Endothelial cell of umbilical vein (primary cell): ENCODE measurements at regions not wholly inside any gene's neighbourhood (a gene's known extent, or its start where the extent isn't known, plus 50 kb on each side); places are given as distances from the start of the nearest gene placed in this dataset.

Experiments
- CTCF ChIP-seq, 2 donors: IDR thresholded peaks; 1 replicate in 1 of 2; 2 replicates in 1 of 2; pipeline ENCODE4 v1.5.1; 2011; ENCODE audit warnings: low read length in 2 of 2, mild to moderate bottlenecking in 2 of 2, moderate library complexity in 2 of 2, control low read depth in 1 of 2, inconsistent platforms in 1 of 2, low read depth in 1 of 2; ENCODE audit not compliant: insufficient read depth in 1 of 2; ENCODE audit errors: extremely low read depth in 1 of 2
- EZH2 ChIP-seq: IDR thresholded peaks from 2 replicates; pipeline ENCODE4 v1.6.1; 2012; ENCODE audit warnings: borderline replicate concordance, low read depth, mild to moderate bottlenecking, moderate library complexity, low read length, inconsistent platforms; ENCODE audit not compliant: severe bottlenecking
- JUN ChIP-seq: IDR thresholded peaks from 2 replicates; pipeline ENCODE4 v1.6.1; 2011; ENCODE audit warnings: borderline replicate concordance, low read depth; ENCODE audit not compliant: insufficient read length, insufficient read depth
- MYC ChIP-seq: IDR thresholded peaks from one replicate; pipeline ENCODE4 v1.6.1; 2011; ENCODE audit warnings: mild to moderate bottlenecking, low read depth, low read length
- POLR2A ChIP-seq: IDR thresholded peaks from 2 replicates; pipeline ENCODE4 v1.6.1; 2012; ENCODE audit warnings: low read depth, mild to moderate bottlenecking, control low read depth, low read length
- POLR2AphosphoS5 ChIP-seq: IDR thresholded peaks from 2 replicates; pipeline ENCODE4 v1.6.1; 2012; ENCODE audit warnings: low read depth, mild to moderate bottlenecking, control low read depth, low read length, moderate library complexity; ENCODE audit not compliant: insufficient read depth

GRCh38 chr1:119308130-119308700 lies 60.4 kb upstream of the HAO2 start:
- TF ChIP-seq EZH2 (no peak), POLR2A (no peak), CTCF (IDR thresholded peaks at IDR 0.05; ENCODE audit: extremely low read depth in 1 of 2, insufficient read depth in 1 of 2, low read depth in 1 of 2, low read length in 2 of 2) (no peak), JUN (no peak), POLR2AphosphoS5 (no peak), MYC (no peak)
